ENCODE measurements at regions not wholly inside any gene's neighbourhood (a gene's known extent, or its start where the extent isn't known, plus 50 kb on each side); places are given as distances from the start of the nearest gene placed in this dataset.

GRCh38 chr10:60687679-60688078 is 90.6 kb upstream of the CDK1 start:
- CTCF ChIA-PET = interaction anchor here (0.7 kb wide), 1 partner anchor 41 kb away, joined by 3 read pairs; no protein-coding TSS in a partner anchor
- Mint-ChIP-seq H3K4me3 (no peak overlapping the region), H3K4me1 (peaks cover 2% of the 10 kb centered on the region), H3K36me3 (peaks cover 6% of the 10 kb centered on the region), H3K27me3 (no peaks in the 10 kb centered on the region), H3K9me3 (peaks cover 8% of the 10 kb centered on the region), H3K27ac (no peak overlapping the region)
- DNase-seq = no peak

- Mint-ChIP-seq H3K4me1 (peaks cover 2% of the 10 kb centered on the region), H3K27me3 (no peaks in the 10 kb centered on the region), H3K9me3 (peaks cover 2% of the 10 kb centered on the region), H3K27ac (no peak overlapping the region), H3K4me3 (no peak overlapping the region), H3K36me3 (peaks cover 16% of the 10 kb centered on the region)
- CTCF ChIA-PET = no interaction called here
- DNase-seq = no peak
Measured at GRCh38 chr10:60684091-60684490, 94.2 kb upstream of the CDK1 start.

- Mint-ChIP-seq H3K36me3 (peaks cover 15% of the 10 kb centered on the region), H3K4me3 (no peak overlapping the region), H3K27ac (no peak overlapping the region), H3K4me1 (peaks cover 2% of the 10 kb centered on the region), H3K9me3 (no peaks in the 10 kb centered on the region), H3K27me3 (no peaks in the 10 kb centered on the region)
- CTCF ChIA-PET = no interaction called here
- no peak for DNase-seq
Measured at GRCh38 chr10:60681103-60681502, 97.2 kb upstream of the CDK1 start.

GRCh38 chr10:60679388-60679990 is 98.8 kb upstream of the CDK1 start:
- Mint-ChIP-seq H3K4me1 (peaks cover 2% of the 10 kb centered on the region), H3K27ac (no peak overlapping the region), H3K27me3 (no peaks in the 10 kb centered on the region), H3K4me3 (no peak overlapping the region), H3K36me3 (peaks cover 22% of the 10 kb centered on the region), H3K9me3 (peaks cover 6% of the 10 kb centered on the region)
- DNase-seq = no peak
- CTCF ChIA-PET = no interaction called here

- Mint-ChIP-seq H3K36me3 (peaks cover 26% of the 10 kb centered on the region), H3K27me3 (no peaks in the 10 kb centered on the region), H3K27ac (no peak overlapping the region), H3K9me3 (peaks cover 10% of the 10 kb centered on the region), H3K4me3 (no peak overlapping the region), H3K4me1 (peaks cover 2% of the 10 kb centered on the region)
- DNase-seq = no peak
- CTCF ChIA-PET = no interaction called here
Measured at GRCh38 chr10:60678978-60679377, 99.3 kb upstream of the CDK1 start.

- no peaks in the 10 kb centered on the region for H3K27me3 Mint-ChIP-seq
- no peak overlapping the region for H3K4me3 Mint-ChIP-seq
- no peaks in the 10 kb centered on the region for H3K4me1 Mint-ChIP-seq
- CTCF ChIA-PET = no interaction called here
- peaks cover 10% of the 10 kb centered on the region for H3K9me3 Mint-ChIP-seq
- H3K36me3 Mint-ChIP-seq = peaks cover 31% of the 10 kb centered on the region
- no peak overlapping the region for H3K27ac Mint-ChIP-seq
- no peak for DNase-seq
Measured at GRCh38 chr10:60677531-60678129, 100.6 kb upstream of the CDK1 start.

GRCh38 chr10:60675236-60675635 is 103.0 kb upstream of the CDK1 start:
- no peaks in the 10 kb centered on the region for H3K4me1 Mint-ChIP-seq
- CTCF ChIA-PET = no interaction called here

GRCh38 chr10:60669501-60669900 is 108.8 kb upstream of the CDK1 start:
- Mint-ChIP-seq H3K4me3 (no peak overlapping the region), H3K27me3 (no peaks in the 10 kb centered on the region), H3K36me3 (peaks cover 11% of the 10 kb centered on the region), H3K9me3 (peaks cover 4% of the 10 kb centered on the region), H3K4me1 (no peaks in the 10 kb centered on the region), H3K27ac (peak overlapping the region; percentile 69)
- CTCF ChIA-PET = no interaction called here
- DNase-seq = no peak

More at GRCh38 chr10:60675236-60675635, 103.0 kb upstream of the CDK1 start:
- DNase-seq = no peak
- H3K36me3 Mint-ChIP-seq = peaks cover 20% of the 10 kb centered on the region
- no peaks in the 10 kb centered on the region for H3K27me3 Mint-ChIP-seq
- no peak overlapping the region for H3K4me3 Mint-ChIP-seq
- H3K27ac Mint-ChIP-seq = no peak overlapping the region
- peaks cover 10% of the 10 kb centered on the region for H3K9me3 Mint-ChIP-seq

GRCh38 chr10:60666221-60666620 is 112.1 kb upstream of the CDK1 start:
- no peak for DNase-seq
- Mint-ChIP-seq H3K27ac (no peak overlapping the region), H3K27me3 (no peaks in the 10 kb centered on the region), H3K4me1 (peaks cover 19% of the 10 kb centered on the region), H3K9me3 (no peaks in the 10 kb centered on the region), H3K36me3 (no peaks in the 10 kb centered on the region), H3K4me3 (no peak overlapping the region)
- CTCF ChIA-PET = no interaction called here

- CTCF ChIA-PET = no interaction called here
- DNase-seq = no peak
- no peak overlapping the region for H3K27ac Mint-ChIP-seq
- no peaks in the 10 kb centered on the region for H3K27me3 Mint-ChIP-seq
- H3K9me3 Mint-ChIP-seq = no peaks in the 10 kb centered on the region
- no peaks in the 10 kb centered on the region for H3K36me3 Mint-ChIP-seq
- H3K4me3 Mint-ChIP-seq = no peak overlapping the region
- peaks cover 21% of the 10 kb centered on the region for H3K4me1 Mint-ChIP-seq
Measured at GRCh38 chr10:60664859-60665258, 113.4 kb upstream of the CDK1 start.

- no peaks in the 10 kb centered on the region for H3K9me3 Mint-ChIP-seq
- H3K4me1 Mint-ChIP-seq = peaks cover 21% of the 10 kb centered on the region
- no peak for DNase-seq
- no peaks in the 10 kb centered on the region for H3K27me3 Mint-ChIP-seq
- no peak overlapping the region for H3K27ac Mint-ChIP-seq
- H3K36me3 Mint-ChIP-seq = no peaks in the 10 kb centered on the region
- H3K4me3 Mint-ChIP-seq = no peak overlapping the region
- CTCF ChIA-PET = no interaction called here
Measured at GRCh38 chr10:60663850-60664249, 114.4 kb upstream of the CDK1 start.

GRCh38 chr10:60662917-60663614 is 115.2 kb upstream of the CDK1 start:
- CTCF ChIA-PET = interaction anchor here (1.5 kb wide), 1 partner anchor 16 kb away, joined by 4 read pairs; no protein-coding TSS in a partner anchor
- H3K27ac Mint-ChIP-seq = no peak overlapping the region

GRCh38 chr10:60661637-60662036 is 116.6 kb upstream of the CDK1 start:
- H3K27ac Mint-ChIP-seq = no peak overlapping the region
- DNase-seq = no peak
- H3K9me3 Mint-ChIP-seq = no peaks in the 10 kb centered on the region
- H3K36me3 Mint-ChIP-seq = peaks cover 3% of the 10 kb centered on the region
- no peak overlapping the region for H3K4me3 Mint-ChIP-seq
- peaks cover 21% of the 10 kb centered on the region for H3K4me1 Mint-ChIP-seq
- no peaks in the 10 kb centered on the region for H3K27me3 Mint-ChIP-seq
- CTCF ChIA-PET = interaction anchor here (0.6 to 1.5 kb wide), 2 partner anchors 12 to 14 kb away, joined by 3 to 4 read pairs; no protein-coding TSS in a partner anchor

More at GRCh38 chr10:60662917-60663614, 115.2 kb upstream of the CDK1 start:
- DNase-seq = no peak
- no peaks in the 10 kb centered on the region for H3K9me3 Mint-ChIP-seq
- H3K4me3 Mint-ChIP-seq = no peak overlapping the region
- no peaks in the 10 kb centered on the region for H3K36me3 Mint-ChIP-seq
- H3K27me3 Mint-ChIP-seq = no peaks in the 10 kb centered on the region
- peaks cover 21% of the 10 kb centered on the region for H3K4me1 Mint-ChIP-seq

GRCh38 chr10:60660625-60661024 is 117.7 kb upstream of the CDK1 start:
- Mint-ChIP-seq H3K4me1 (peaks cover 21% of the 10 kb centered on the region), H3K27ac (no peak overlapping the region), H3K4me3 (no peak overlapping the region), H3K27me3 (no peaks in the 10 kb centered on the region), H3K36me3 (peaks cover 7% of the 10 kb centered on the region), H3K9me3 (no peaks in the 10 kb centered on the region)
- CTCF ChIA-PET = interaction anchor here (1.4 kb wide), 1 partner anchor 14 kb away, joined by 4 read pairs; no protein-coding TSS in a partner anchor
- no peak for DNase-seq

All from activated naive CD4-positive, alpha-beta T cell treated with anti-CD3 and anti-CD28 coated beads, Interleukin-2, amount 10 ng/mL, durations not matched to agents 7 days and 5 days (primary cell).